Hematopoietic multipotent progenitor cell treated with erythropoietin and hydrocortisone succinate and interleukin-3 and kit ligand, for 8 days (in vitro differentiated cells): ENCODE measurements at regions not wholly inside any gene's neighbourhood (a gene's known extent, or its start where the extent isn't known, plus 50 kb on each side); places are given as distances from the start of the nearest gene placed in this dataset.

ENCODE experiments used
- DNase-seq: peaks from one replicate; pipeline ENCODE4 v3.0.0-alpha.2; 2015

GRCh38 chr5:51279983-51280706, 103.1 kb upstream of the ISL1 start:
- no peak for DNase-seq

- DNase-seq: no peak
These were observed 97.2 kb upstream of the ISL1 start for GRCh38 chr5:51286046-51286445.

GRCh38 chr5:51302343-51302742, 80.9 kb upstream of the ISL1 start:
- DNase-seq: no peak

GRCh38 chr5:51326844-51327243, 56.4 kb upstream of the ISL1 start:
- no peak for DNase-seq
